ENCODE measurements at regions not wholly inside any gene's neighbourhood (a gene's known extent, or its start where the extent isn't known, plus 50 kb on each side); places are given as distances from the start of the nearest gene placed in this dataset.
"Not testable (repeated sequence)": the region's sequence is repeated elsewhere in the genome, so short reads cannot be mapped to it uniquely, and the experiment has no call there.

DNA sequence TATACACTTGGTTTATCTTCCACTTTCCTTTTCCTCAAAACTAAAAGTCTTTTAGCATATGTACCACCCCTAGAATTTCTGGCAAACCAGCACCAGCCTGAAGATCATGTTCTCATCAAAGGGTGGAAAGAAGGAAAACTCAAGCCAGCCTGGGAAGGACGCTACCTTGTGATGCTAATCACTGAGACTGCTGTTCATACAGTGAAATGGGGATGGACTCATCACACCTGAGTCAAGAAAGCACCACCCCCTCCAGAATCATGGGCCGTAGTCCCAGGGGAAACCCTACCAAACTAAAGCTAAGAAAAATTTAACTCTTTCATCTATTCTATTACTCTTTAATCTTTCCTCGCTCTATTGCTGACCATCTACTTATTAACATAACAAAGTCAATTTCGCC, 595.9 kb upstream of the AADAT start:
- H3K4me1 Mint-ChIP-seq; H3K36me3 ChIP-seq (ENCODE audit: control insufficient read depth in 2 of 2, extremely low read depth in 1 of 2, insufficient read depth in 1 of 2, low read length in 1 of 2); H3K4me3 ChIP-seq (ENCODE audit: control insufficient read depth in 1 of 2, extremely low read depth in 1 of 2, low read length in 1 of 2); DNase-seq; CTCF ChIA-PET; POLR2A ChIA-PET; H3K27me3 Mint-ChIP-seq; ATAC-seq (replicated peaks in 1 of 4); H3K27ac ChIP-seq (ENCODE audit: low read length); H3K27ac Mint-ChIP-seq; H3K4me1 ChIP-seq (ENCODE audit: control insufficient read depth in 1 of 2, extremely low read depth in 1 of 2, insufficient read depth in 2 of 2, low read length in 2 of 2); H3K4me3 Mint-ChIP-seq; H3K27me3 ChIP-seq (replicated peaks in 1 of 2; ENCODE audit: control insufficient read depth in 2 of 2, extremely low read depth in 1 of 2, insufficient read depth in 2 of 2, low read length in 1 of 2); H3K36me3 Mint-ChIP-seq; H3K9me3 ChIP-seq: not testable (repeated sequence)
- WGBS (ENCODE audit: insufficient coverage) = 100% methylated on average over 1 of the region's 4 CpGs
- H3K9me3 Mint-ChIP-seq = peaks cover 0 to 11% (median 6%) of the 10 kb centered on the region in 3 donors

DNA sequence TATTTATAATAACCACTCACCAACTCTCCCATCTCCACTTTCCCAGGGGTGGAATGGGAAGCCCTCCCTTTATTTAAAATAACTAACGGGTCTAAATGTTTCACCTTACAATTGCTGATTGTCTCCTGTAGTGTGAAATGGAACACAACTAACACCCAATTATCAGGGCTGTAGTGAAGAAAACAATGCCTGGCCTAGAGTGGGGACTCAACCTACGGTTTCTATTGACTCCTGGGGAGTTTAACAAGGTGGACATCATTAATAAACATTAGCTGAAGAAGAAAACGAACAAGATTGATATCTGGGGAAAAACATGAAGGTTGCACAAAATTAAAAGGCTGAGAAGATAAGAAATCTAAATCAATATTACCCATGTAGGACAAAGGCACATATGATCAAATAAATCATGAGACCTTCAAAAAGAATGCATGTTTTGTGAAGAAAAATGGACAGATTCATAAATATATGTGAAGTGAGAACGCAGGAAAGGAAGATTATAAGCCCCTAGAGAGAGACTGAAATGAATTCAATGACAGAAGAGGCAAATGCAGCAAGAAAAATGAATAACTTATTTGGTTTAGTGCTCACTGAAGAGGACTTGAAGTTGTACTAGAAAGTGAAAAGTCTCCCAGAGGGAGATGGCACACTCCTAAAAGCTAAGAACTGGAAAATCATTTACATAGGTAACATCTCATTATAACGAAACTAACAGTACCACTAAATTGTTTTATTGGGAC, 593.0 kb upstream of the AADAT start:
- no peak for ATAC-seq (replicated peaks in 1 of 4)
- H3K9me3 Mint-ChIP-seq = peaks cover 3 to 19% (median 12%) of the 10 kb centered on the region in 3 donors
- CTCF ChIA-PET = no interaction called here
- no peak overlapping the region for H3K4me3 Mint-ChIP-seq
- no peak overlapping the region for H3K4me3 ChIP-seq (ENCODE audit: control insufficient read depth in 1 of 2, extremely low read depth in 1 of 2, low read length in 1 of 2)
- no peak overlapping the region for H3K27ac ChIP-seq (ENCODE audit: low read length)
- POLR2A ChIA-PET = no interaction called here
- no peaks in the 10 kb centered on the region for H3K27me3 Mint-ChIP-seq
- 83% methylated on average over 1 of the region's 5 CpGs for WGBS (ENCODE audit: insufficient coverage)
- H3K27me3 ChIP-seq (replicated peaks in 1 of 2; ENCODE audit: control insufficient read depth in 2 of 2, extremely low read depth in 1 of 2, insufficient read depth in 2 of 2, low read length in 1 of 2) = no peaks in the 10 kb centered on the region
- DNase-seq = no peak
- no peaks in the 10 kb centered on the region for H3K4me1 Mint-ChIP-seq
- H3K9me3 ChIP-seq = no peaks in the 10 kb centered on the region
- no peaks in the 10 kb centered on the region for H3K36me3 ChIP-seq (ENCODE audit: control insufficient read depth in 2 of 2, extremely low read depth in 1 of 2, insufficient read depth in 1 of 2, low read length in 1 of 2)
- no peaks in the 10 kb centered on the region for H3K4me1 ChIP-seq (ENCODE audit: control insufficient read depth in 1 of 2, extremely low read depth in 1 of 2, insufficient read depth in 2 of 2, low read length in 2 of 2)
- H3K27ac Mint-ChIP-seq = no peak overlapping the region
- H3K36me3 Mint-ChIP-seq = no peaks in the 10 kb centered on the region

DNA sequence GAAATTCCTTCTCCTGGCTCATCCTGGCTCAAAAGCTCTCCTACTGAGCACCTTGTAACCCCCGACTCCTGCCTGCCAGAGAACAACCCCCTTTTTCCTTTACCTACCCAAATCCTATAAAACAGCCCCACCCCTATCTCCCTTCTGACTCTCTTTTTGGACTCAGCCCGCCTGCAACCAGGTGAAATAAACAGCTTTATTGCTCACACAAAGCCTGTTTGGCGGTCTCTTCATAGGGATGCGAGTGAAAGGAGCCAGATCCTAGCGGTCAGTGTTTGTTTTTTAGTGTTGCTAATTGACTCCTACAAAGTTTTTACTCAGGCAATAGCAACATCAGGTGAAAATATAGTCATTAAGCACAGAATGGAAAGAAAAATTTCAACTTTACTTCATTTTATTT, 592.3 kb upstream of the AADAT start:
- POLR2A ChIA-PET; H3K4me1 Mint-ChIP-seq; H3K9me3 ChIP-seq; H3K4me1 ChIP-seq (ENCODE audit: control insufficient read depth in 1 of 2, extremely low read depth in 1 of 2, insufficient read depth in 2 of 2, low read length in 2 of 2); H3K36me3 ChIP-seq (ENCODE audit: control insufficient read depth in 2 of 2, extremely low read depth in 1 of 2, insufficient read depth in 1 of 2, low read length in 1 of 2); CTCF ChIA-PET; H3K4me3 Mint-ChIP-seq; H3K4me3 ChIP-seq (ENCODE audit: control insufficient read depth in 1 of 2, extremely low read depth in 1 of 2, low read length in 1 of 2); H3K36me3 Mint-ChIP-seq; H3K27ac Mint-ChIP-seq; H3K27me3 ChIP-seq (replicated peaks in 1 of 2; ENCODE audit: control insufficient read depth in 2 of 2, extremely low read depth in 1 of 2, insufficient read depth in 2 of 2, low read length in 1 of 2); H3K27me3 Mint-ChIP-seq; ATAC-seq (replicated peaks in 1 of 4); H3K27ac ChIP-seq (ENCODE audit: low read length); DNase-seq: not testable (repeated sequence)
- peaks cover 3 to 17% (median 12%) of the 10 kb centered on the region in 3 donors for H3K9me3 Mint-ChIP-seq
- 63% methylated on average over 1 of the region's 5 CpGs for WGBS (ENCODE audit: insufficient coverage)

DNA sequence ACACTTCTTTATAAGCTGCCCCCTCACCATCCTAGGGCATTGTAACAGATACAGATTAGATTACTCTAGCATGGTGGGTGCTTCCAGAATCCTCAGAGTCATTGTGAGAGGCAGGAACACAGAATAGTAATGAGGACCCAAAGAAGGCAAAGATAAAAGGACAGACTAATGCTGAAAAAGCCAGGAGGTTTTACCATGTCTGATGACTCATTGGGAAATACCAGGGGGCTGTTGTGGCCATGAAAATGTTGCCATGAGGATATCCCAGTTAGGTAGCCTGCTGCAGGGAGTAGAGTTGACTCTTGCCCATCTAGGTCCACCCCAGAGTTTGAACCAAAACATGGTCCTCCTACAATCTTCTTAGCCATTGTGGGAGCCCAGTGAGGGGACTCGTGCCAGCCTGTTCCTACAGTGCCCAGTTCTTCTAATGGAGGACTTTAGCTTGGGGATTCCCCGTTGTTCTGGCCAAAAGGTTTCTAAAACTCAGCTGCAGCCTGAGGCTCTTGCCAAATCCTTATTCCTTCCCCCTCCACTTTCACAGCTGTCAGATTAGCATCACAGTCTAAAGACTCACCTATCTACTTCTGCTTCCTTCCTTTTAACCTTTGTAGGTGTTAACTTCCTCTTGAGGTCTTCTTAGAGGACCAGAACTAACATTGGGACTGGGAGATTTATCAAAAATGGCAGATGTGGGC, 586.0 kb upstream of the AADAT start:
- Histone ChIP-seq H3K9me3 (no peaks in the 10 kb centered on the region), H3K4me3 (ENCODE audit: control insufficient read depth in 1 of 2, extremely low read depth in 1 of 2, low read length in 1 of 2) (no peak overlapping the region), H3K27me3 (replicated peaks in 1 of 2; ENCODE audit: control insufficient read depth in 2 of 2, extremely low read depth in 1 of 2, insufficient read depth in 2 of 2, low read length in 1 of 2) (no peaks in the 10 kb centered on the region), H3K36me3 (ENCODE audit: control insufficient read depth in 2 of 2, extremely low read depth in 1 of 2, insufficient read depth in 1 of 2, low read length in 1 of 2) (no peaks in the 10 kb centered on the region), H3K27ac (ENCODE audit: low read length) (no peak overlapping the region), H3K4me1 (ENCODE audit: control insufficient read depth in 1 of 2, extremely low read depth in 1 of 2, insufficient read depth in 2 of 2, low read length in 2 of 2) (no peaks in the 10 kb centered on the region)
- DNase-seq (no peak), ATAC-seq (replicated peaks in 1 of 4) (no peak)
- Mint-ChIP-seq H3K27me3 (no peaks in the 10 kb centered on the region), H3K4me1 (no peaks in the 10 kb centered on the region), H3K9me3 (peaks cover 9 to 14% (median 12%) of the 10 kb centered on the region in 3 donors), H3K27ac (no peak overlapping the region), H3K36me3 (no peaks in the 10 kb centered on the region), H3K4me3 (no peak overlapping the region)
- ChIA-PET CTCF (no interaction called here), POLR2A (no interaction called here)
- WGBS (ENCODE audit: insufficient coverage) = 60% methylated on average over 2 of the region's 2 CpGs

DNA sequence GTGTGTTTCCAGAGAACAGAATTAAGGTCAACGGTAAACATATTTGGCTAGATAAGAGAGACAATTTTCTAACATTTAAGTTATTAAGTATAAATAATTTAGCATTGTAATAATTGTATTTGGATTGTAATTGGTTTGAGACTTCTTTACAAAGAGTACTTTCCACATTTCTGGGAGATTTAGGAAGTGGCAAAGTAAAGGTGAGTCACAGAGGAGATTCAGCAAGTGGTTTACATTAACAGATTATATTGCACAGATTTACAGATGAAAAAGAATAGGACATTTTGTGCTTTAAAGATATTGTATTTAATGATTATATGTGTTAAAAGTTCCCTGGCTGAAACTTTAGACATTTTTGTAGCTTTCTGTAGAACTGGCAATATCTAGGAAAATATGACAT, 584.4 kb upstream of the AADAT start:
- Histone ChIP-seq H3K4me1 (ENCODE audit: control insufficient read depth in 1 of 2, extremely low read depth in 1 of 2, insufficient read depth in 2 of 2, low read length in 2 of 2) (no peaks in the 10 kb centered on the region), H3K27me3 (replicated peaks in 1 of 2; ENCODE audit: control insufficient read depth in 2 of 2, extremely low read depth in 1 of 2, insufficient read depth in 2 of 2, low read length in 1 of 2) (no peaks in the 10 kb centered on the region), H3K36me3 (ENCODE audit: control insufficient read depth in 2 of 2, extremely low read depth in 1 of 2, insufficient read depth in 1 of 2, low read length in 1 of 2) (no peaks in the 10 kb centered on the region), H3K4me3 (ENCODE audit: control insufficient read depth in 1 of 2, extremely low read depth in 1 of 2, low read length in 1 of 2) (no peak overlapping the region), H3K9me3 (no peaks in the 10 kb centered on the region), H3K27ac (ENCODE audit: low read length) (no peak overlapping the region)
- Mint-ChIP-seq H3K4me3 (no peak overlapping the region), H3K27me3 (no peaks in the 10 kb centered on the region), H3K36me3 (no peaks in the 10 kb centered on the region), H3K27ac (no peak overlapping the region), H3K4me1 (no peaks in the 10 kb centered on the region), H3K9me3 (peaks cover 10 to 14% (median 12%) of the 10 kb centered on the region in 3 donors)
- POLR2A ChIA-PET = no interaction called here
- DNase-seq = no peak
- no CpG with 5 or more reads among the region's 1 CpG for WGBS (ENCODE audit: insufficient coverage)
- ATAC-seq (replicated peaks in 1 of 4) = no peak
- CTCF ChIA-PET = no interaction called here

DNA sequence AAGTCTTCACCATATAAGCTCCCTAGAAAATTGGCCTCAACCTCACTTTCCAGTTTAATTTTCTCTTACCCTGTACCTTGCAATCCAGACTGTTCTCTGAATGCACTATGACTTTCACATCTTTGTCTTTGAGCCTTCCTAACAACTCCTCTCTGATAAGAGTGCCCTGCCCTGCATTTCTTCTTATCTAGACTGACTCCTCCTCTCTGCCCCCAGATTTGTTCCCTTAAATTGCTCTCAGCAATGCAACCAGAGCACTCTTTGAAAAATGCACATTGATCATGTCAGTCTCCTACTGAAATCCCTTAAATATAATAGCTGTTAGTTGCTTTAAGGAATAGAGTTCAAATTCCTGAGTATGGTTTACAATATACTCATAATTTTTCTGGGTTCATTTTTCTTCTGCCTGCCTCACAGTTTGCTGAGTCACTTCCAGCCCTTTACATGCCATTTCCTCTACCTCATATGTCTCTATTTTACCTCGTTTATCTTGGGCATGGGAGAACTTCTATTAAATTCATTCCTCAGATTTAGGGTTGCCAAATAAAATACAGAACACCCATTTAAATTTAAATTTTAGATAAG, 582.7 kb upstream of the AADAT start:
- Histone ChIP-seq H3K27ac (ENCODE audit: low read length) (no peak overlapping the region), H3K4me3 (ENCODE audit: control insufficient read depth in 1 of 2, extremely low read depth in 1 of 2, low read length in 1 of 2) (no peak overlapping the region), H3K27me3 (replicated peaks in 1 of 2; ENCODE audit: control insufficient read depth in 2 of 2, extremely low read depth in 1 of 2, insufficient read depth in 2 of 2, low read length in 1 of 2) (no peaks in the 10 kb centered on the region), H3K36me3 (ENCODE audit: control insufficient read depth in 2 of 2, extremely low read depth in 1 of 2, insufficient read depth in 1 of 2, low read length in 1 of 2) (no peaks in the 10 kb centered on the region), H3K9me3 (no peaks in the 10 kb centered on the region), H3K4me1 (ENCODE audit: control insufficient read depth in 1 of 2, extremely low read depth in 1 of 2, insufficient read depth in 2 of 2, low read length in 2 of 2) (no peaks in the 10 kb centered on the region)
- DNase-seq (no peak), ATAC-seq (replicated peaks in 1 of 4) (no peak)
- H3K27ac Mint-ChIP-seq = no peak overlapping the region
- H3K27me3 Mint-ChIP-seq = no peaks in the 10 kb centered on the region
- H3K36me3 Mint-ChIP-seq = no peaks in the 10 kb centered on the region
- no CpG with 5 or more reads among the region's 1 CpG for WGBS (ENCODE audit: insufficient coverage)
- ChIA-PET POLR2A (no interaction called here), CTCF (no interaction called here)
- H3K9me3 Mint-ChIP-seq = peaks cover 5 to 10% (median 7%) of the 10 kb centered on the region in 3 donors
- H3K4me3 Mint-ChIP-seq = no peak overlapping the region
- no peaks in the 10 kb centered on the region for H3K4me1 Mint-ChIP-seq

Data from T-cell (primary cell).